C4-2B (cell line): ENCODE measurements at regions not wholly inside any gene's neighbourhood (a gene's known extent, or its start where the extent isn't known, plus 50 kb on each side); places are given as distances from the start of the nearest gene placed in this dataset.
"Not testable (repeated sequence)": the region's sequence is repeated elsewhere in the genome, so short reads cannot be mapped to it uniquely, and the experiment has no call there.

ENCODE experiments used
- H3K27ac ChIP-seq: fragments of 450-650 bp; 2 replicates; pipeline ENCODE4 v1.5.1; 2017
- ZFX ChIP-seq: fragments of 450-650 bp; IDR thresholded peaks from 2 replicates; pipeline ENCODE4 v1.6.1; 2017
- TF ChIP-seq, protein P1 (sequence below): fragments of 450-650 bp; conservative IDR thresholded peaks from 2 replicates; pipeline ENCODE4 v1.5.1; 2017; ENCODE audit warnings: mild to moderate bottlenecking

DNA sequence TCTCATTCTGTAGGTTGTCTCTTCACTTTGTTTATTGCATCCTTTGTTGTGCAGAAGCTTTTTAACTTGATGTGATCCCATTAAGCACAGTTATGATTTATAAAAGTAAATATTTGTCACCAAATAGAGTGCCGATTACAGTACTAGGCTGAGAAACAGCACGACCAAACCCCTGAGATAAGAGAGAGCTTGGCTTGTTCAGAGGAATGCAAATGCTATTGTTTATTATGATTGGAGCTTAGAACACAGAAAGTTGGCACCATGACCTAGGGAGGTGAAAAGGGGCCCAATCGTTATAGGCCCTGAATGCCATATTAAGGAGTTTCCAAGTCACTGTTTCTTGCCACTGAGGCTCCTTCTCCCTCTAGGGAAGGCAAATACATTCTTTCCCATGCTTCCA is 214.9 kb downstream of the KITLG start:
- TF ChIP-seq ZFX, result no peak
- TF ChIP-seq, protein P1, sequence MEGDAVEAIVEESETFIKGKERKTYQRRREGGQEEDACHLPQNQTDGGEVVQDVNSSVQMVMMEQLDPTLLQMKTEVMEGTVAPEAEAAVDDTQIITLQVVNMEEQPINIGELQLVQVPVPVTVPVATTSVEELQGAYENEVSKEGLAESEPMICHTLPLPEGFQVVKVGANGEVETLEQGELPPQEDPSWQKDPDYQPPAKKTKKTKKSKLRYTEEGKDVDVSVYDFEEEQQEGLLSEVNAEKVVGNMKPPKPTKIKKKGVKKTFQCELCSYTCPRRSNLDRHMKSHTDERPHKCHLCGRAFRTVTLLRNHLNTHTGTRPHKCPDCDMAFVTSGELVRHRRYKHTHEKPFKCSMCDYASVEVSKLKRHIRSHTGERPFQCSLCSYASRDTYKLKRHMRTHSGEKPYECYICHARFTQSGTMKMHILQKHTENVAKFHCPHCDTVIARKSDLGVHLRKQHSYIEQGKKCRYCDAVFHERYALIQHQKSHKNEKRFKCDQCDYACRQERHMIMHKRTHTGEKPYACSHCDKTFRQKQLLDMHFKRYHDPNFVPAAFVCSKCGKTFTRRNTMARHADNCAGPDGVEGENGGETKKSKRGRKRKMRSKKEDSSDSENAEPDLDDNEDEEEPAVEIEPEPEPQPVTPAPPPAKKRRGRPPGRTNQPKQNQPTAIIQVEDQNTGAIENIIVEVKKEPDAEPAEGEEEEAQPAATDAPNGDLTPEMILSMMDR, result no peak
- H3K27ac ChIP-seq, result no peak overlapping the region

GRCh38 chr12:88366101-88366500 is 214.2 kb downstream of the KITLG start:
- no peak for TF ChIP-seq ZFX
- TF ChIP-seq, protein P1, result no peak
- H3K27ac ChIP-seq, result no peak overlapping the region

- TF ChIP-seq, protein P1, result no peak
- TF ChIP-seq ZFX, result no peak
- no peak overlapping the region for H3K27ac ChIP-seq
Measured at GRCh38 chr12:88367231-88367630, 213.0 kb downstream of the KITLG start.

GRCh38 chr12:88368077-88368476 is 212.2 kb downstream of the KITLG start:
- H3K27ac ChIP-seq, result not testable (repeated sequence)

DNA sequence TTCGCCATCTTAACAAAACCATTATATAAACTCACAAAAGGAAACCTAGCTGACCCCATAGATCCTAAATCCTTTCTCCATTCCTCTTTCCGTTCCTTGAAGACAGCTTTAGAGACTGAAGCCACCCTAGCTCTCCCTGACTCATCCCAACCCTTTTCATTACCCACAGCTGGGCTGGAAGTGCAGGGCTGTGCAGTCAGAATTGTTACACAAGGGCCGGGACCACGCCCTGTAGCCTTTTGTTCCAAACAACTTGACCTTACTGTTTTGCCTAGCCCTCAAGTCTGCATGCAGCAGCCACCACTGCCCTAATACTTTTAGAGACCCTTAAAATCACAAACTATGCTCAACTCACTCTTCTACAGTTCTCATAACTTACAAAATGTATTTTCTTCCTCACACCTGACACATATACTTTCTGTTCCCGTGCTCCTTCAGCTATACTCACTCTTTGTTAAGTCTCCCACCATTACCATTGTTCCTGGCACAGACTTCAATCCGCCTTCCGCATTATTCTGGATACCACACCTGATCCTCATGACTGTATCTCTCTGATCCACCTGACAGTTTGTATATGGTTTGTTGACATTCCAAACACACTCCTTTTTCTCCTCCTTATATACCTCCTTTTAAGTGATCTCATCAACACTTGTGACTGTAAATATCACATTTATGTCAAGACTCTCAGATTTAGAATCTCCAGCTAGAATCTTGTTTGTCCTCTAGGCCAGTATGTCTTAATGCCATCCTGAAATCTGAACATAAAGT is 208.7 kb downstream of the KITLG start:
- no peak overlapping the region for H3K27ac ChIP-seq
- TF ChIP-seq ZFX, result no peak
- TF ChIP-seq, protein P1, result no peak

DNA sequence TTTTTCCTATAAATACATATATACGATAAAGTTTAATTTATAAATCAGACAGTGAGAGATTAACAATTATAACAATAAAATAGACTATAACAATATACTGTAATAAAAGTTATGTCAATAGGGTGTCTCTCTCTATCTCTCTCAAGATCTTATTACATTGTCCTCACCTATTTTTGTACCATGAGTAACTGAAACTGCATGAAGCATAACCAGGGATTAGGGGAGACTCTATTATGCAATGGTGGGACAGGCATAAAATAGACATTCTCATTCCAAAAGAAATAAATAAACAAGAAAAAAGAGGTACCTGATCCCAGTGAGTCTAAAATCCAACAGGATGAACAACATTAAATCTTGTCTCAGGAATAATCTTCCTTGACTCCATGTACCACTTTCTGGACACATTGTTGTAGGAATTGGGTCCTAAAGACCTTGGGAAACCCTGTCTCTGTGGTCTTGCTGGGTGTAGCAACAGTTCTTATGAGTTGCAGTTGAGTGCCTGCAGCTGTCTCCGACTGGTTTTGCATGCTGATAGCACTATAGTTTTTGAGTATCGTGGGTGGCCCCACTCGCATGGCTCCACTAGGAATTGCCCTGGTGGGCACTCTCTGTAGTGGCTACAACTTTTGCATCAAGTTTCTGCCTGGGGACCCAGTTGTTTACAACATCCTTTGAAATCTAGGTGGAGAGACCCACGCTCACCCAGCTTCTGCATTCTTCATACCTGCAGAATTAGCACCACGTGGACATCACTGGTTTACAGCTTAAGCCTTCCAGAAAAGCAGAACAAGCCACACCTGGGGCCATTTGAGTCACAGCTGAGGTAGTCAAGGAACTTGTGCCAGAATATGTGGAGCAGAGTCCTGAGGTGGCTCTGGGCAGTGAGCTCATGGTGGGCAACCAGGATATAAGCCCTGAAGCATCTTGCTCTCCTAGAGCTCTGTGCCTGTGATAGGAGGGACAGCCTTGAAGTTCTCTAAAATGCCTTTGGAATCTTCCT is 204.7 kb downstream of the KITLG start:
- TF ChIP-seq, protein P1, result no peak
- no peak for TF ChIP-seq ZFX
- no peak overlapping the region for H3K27ac ChIP-seq

GRCh38 chr12:88377973-88378372 is 202.3 kb downstream of the KITLG start:
- no peak for TF ChIP-seq ZFX
- TF ChIP-seq, protein P1, result no peak
- H3K27ac ChIP-seq, result no peak overlapping the region
